NB4 (cell line): ENCODE measurements at regions not wholly inside any gene's neighbourhood (a gene's known extent, or its start where the extent isn't known, plus 50 kb on each side); places are given as distances from the start of the nearest gene placed in this dataset.
A peak's percentile ranks its signal among the peaks of the same experiment; 100 is the strongest.

Experiments used
- DNase-seq: peaks from one replicate; pipeline ENCODE4 v3.0.0; 2010; ENCODE audit warnings: low read depth
- H3K4me3 ChIP-seq: one replicate; pipeline ENCODE4 v1.5.1; 2011; ENCODE audit warnings: mild to moderate bottlenecking, low read depth, low read length, moderate library complexity
- CTCF ChIP-seq: IDR thresholded peaks from one replicate; pipeline ENCODE4 v1.5.1; 2012; ENCODE audit warnings: low read depth, low read length
- MAX ChIP-seq: IDR thresholded peaks from 2 replicates; pipeline ENCODE4 v1.6.1; 2011; ENCODE audit warnings: low read depth, low read length
- MYC ChIP-seq: IDR thresholded peaks from 2 replicates; pipeline ENCODE4 v1.6.1; 2011; ENCODE audit warnings: low read depth, low read length
- POLR2A ChIP-seq: IDR thresholded peaks from 2 replicates; pipeline ENCODE4 v1.6.1; 2011; ENCODE audit warnings: mild to moderate bottlenecking; ENCODE audit not compliant: insufficient read length; ENCODE audit errors: extremely low read depth

DNA sequence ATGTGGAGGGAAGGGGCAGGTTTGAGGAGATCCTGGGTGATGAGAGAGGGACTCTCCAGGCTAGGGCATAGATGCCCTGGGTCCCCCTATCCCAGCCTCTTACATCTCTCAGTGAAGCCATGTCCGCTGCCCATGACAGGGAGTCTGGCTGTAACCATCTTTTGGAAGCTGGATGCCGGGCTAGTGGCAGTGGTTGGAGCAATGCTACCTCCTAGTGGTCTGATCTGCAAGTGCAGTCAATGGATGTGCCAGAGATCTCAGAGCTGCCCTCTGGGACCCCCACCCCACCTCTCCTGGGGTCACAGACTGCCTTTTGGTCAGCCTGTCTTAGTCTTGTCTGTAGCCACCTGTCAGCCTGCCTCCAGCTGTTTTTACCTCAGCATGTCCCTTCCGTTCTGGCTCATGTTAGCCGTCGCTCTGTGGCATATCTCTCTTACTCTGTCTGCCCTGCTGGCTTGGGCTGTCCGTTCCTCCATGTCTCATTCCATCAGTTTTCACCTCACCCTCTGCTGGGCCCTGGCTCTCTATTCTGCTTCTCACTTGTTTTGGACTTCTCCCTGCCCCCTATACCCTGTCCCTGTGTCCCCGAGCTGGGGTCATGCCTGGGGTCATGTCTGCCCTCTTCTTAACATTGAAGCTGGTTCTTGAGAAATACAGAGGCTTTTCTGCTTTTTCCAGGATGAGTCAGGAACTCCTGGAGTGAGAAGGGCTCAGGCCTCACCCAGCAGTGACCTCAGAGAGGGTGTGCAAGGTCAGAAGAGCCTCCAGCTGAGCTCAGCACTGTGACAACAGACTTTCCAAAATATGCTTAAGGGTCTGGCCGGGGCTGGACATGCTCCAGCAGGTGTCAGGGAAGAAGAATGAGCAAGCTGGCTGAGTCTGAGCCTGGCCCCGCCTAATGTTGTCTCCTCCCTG is 52.0 kb upstream of the THY1 start:
- no peak overlapping the region for H3K4me3 ChIP-seq
- DNase-seq: peak; percentile 75
- TF ChIP-seq MYC: no peak
- peak; percentile 48; the same call in 1 of the 2 replicates for TF ChIP-seq MAX
- TF ChIP-seq CTCF: peak; percentile 91

DNA sequence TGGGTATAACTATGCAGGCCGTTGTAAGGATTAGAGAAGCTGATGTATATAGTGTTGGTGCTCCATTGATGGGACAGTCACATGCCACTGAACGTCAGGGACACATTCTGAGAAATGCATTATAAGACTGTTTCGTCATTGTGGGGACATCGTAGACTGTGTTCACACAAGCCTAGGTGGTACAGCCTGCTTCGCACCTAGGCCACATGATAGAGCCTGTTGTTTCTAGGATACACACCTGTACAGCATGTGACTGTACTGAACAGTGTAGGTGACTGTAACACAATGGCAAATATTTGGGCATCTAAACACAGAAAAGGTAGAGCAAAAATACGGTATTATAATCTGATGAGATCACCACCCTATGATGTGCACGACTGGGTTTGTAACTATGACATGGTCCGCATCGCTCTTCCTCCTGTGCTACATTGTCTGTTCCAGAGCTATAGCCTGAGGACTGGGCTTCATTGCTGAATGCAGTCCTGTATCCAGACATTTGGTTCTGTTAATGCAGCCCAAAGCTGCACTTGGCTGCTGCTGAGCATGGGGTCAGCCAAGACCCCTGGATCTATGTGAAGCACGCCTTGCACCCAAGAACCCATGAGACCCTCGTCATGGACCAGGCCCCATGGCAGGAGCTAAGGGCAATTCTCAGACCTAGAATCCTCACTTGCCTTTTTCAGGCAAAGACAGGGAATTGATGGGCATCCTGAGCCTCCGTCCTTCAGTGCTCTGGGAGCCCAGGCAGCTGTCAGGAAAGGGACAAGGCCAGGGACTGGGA is 51.1 kb upstream of the THY1 start:
- H3K4me3 ChIP-seq: no peak overlapping the region
- DNase-seq: no peak
- TF ChIP-seq MAX (no peak), CTCF (no peak), MYC (no peak), POLR2A (no peak)

DNA sequence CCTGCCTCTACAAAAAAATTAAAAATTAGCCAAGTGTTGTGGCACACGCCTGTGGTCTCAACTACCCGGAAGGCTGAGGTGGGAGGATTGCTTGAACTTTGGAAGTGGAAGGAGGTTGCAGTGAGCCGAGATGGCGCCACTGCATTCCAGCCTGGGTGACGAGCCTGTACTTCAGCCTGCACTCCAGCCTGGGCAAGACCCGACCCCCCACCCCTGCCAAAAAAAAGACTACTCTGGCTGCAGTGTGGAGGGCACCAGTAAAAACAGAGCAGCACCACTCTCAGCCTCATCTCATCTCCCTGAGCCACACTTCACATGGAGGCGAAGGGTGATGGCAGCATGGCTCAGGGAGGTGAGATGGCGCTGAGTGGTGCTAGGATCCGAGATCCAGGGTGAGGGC is 50.3 kb upstream of the THY1 start:
- DNase-seq: no peak
- TF ChIP-seq POLR2A (no peak), CTCF (no peak), MYC (no peak), MAX (no peak)
- H3K4me3 ChIP-seq: no peak overlapping the region

GRCh38 chr11:119472856-119473222 is 49.9 kb upstream of the THY1 start:
- H3K4me3 ChIP-seq: no peak overlapping the region
- no peak for TF ChIP-seq POLR2A
- no peak for TF ChIP-seq MAX
- TF ChIP-seq CTCF: no peak
- TF ChIP-seq MYC: no peak
- peak; percentile 39 for DNase-seq
